Left cardiac atrium (tissue), 4 donors: ENCODE measurements at regions not wholly inside any gene's neighbourhood (a gene's known extent, or its start where the extent isn't known, plus 50 kb on each side); places are given as distances from the start of the nearest gene placed in this dataset.
"Not testable (repeated sequence)": the region's sequence is repeated elsewhere in the genome, so short reads cannot be mapped to it uniquely, and the experiment has no call there.

Experiments
- ATAC-seq, 2 donors: fragments of 200-7000 bp; cut with Tn5 transposase; one replicate each; pipeline ENCODE4 v1.9.1; 2020; ENCODE audit warnings: mild to moderate bottlenecking in 2 of 2, moderate library complexity in 2 of 2
- DNase-seq: peaks from one replicate; pipeline ENCODE4 v3.0.0-alpha.2; 2020
- intact Hi-C, 2 donors: fragments of 100-400 bp; cut with DNase I; formaldehyde crosslinking; loops; one replicate each; pipeline versions ENCODE4 v1.14.1 to v1.15.1; 2022 to 2023
- donor health status: DM: no; HTN: yes; CAD: no.
- donor health status: DM: no; HTN: yes; CAD: no; lungs with severe emphysema.
- donor health status: DM: yes; HTN: yes; CAD: no.
- donor health status: Dilated cardiomyopathy.

GRCh38 chr1:208450958-208451357 lies 206.8 kb upstream of the PLXNA2 start:
- ATAC-seq (no peak), DNase-seq (no peak)
- intact Hi-C loops, result no loop called here

GRCh38 chr1:208455821-208456220 lies 211.6 kb upstream of the PLXNA2 start:
- intact Hi-C loops, result no loop called here
- DNase-seq (no peak), ATAC-seq (no peak)

- no peak for ATAC-seq
- intact Hi-C loops, result no loop called here
- DNase-seq, result no peak
Observed at GRCh38 chr1:208456487-208456886, 212.3 kb upstream of the PLXNA2 start.

GRCh38 chr1:208460823-208461222 lies 216.6 kb upstream of the PLXNA2 start:
- no peak for ATAC-seq
- no peak for DNase-seq
- intact Hi-C loops, result no loop called here

- no peak for ATAC-seq
- DNase-seq, result no peak
- intact Hi-C loops, result no loop called here
Observed at GRCh38 chr1:208461680-208462079, 217.5 kb upstream of the PLXNA2 start.

GRCh38 chr1:208462761-208463160 lies 218.6 kb upstream of the PLXNA2 start:
- intact Hi-C loops, result no loop called here
- no peak for DNase-seq
- ATAC-seq, result no peak

GRCh38 chr1:208465266-208465665 lies 221.1 kb upstream of the PLXNA2 start:
- no peak for ATAC-seq
- intact Hi-C loops, result no loop called here
- no peak for DNase-seq

- no peak for ATAC-seq
- no peak for DNase-seq
- intact Hi-C loops, result no loop called here
Observed at GRCh38 chr1:208465786-208466590, 221.8 kb upstream of the PLXNA2 start.

- no peak for ATAC-seq
- intact Hi-C loops, result no loop called here
- DNase-seq, result no peak
Observed at GRCh38 chr1:208467151-208467780, 223.1 kb upstream of the PLXNA2 start.

- intact Hi-C loops, result no loop called here
- DNase-seq (peak; percentile 28), ATAC-seq (peak; percentile 11 to 65)
Observed at GRCh38 chr1:208475449-208475848, 231.3 kb upstream of the PLXNA2 start.

GRCh38 chr1:208475951-208476845 lies 232.0 kb upstream of the PLXNA2 start:
- intact Hi-C loops, result no loop called here
- ATAC-seq (peak; percentile 78 to 79), DNase-seq (peak; percentile 45)

- peak in 1 of 2 donors; percentile 12 for ATAC-seq
Observed at GRCh38 chr1:208476846-208477170, 232.6 kb upstream of the PLXNA2 start.

GRCh38 chr1:208479435-208479834 lies 235.3 kb upstream of the PLXNA2 start:
- intact Hi-C loops, result no loop called here
- DNase-seq (no peak), ATAC-seq (no peak)

More at GRCh38 chr1:208476846-208477170, 232.6 kb upstream of the PLXNA2 start:
- no peak for DNase-seq
- intact Hi-C loops, result no loop called here

GRCh38 chr1:208485512-208485911 lies 241.3 kb upstream of the PLXNA2 start:
- intact Hi-C loops, result no loop called here

GRCh38 chr1:208486677-208487076 lies 242.5 kb upstream of the PLXNA2 start:
- no peak for ATAC-seq
- intact Hi-C loops, result no loop called here
- no peak for DNase-seq

More at GRCh38 chr1:208485512-208485911, 241.3 kb upstream of the PLXNA2 start:
- no peak for ATAC-seq
- no peak for DNase-seq

GRCh38 chr1:208488432-208488831 lies 244.2 kb upstream of the PLXNA2 start:
- intact Hi-C loops, DNase-seq, ATAC-seq: not testable (repeated sequence)

- DNase-seq (no peak), ATAC-seq (no peak)
- intact Hi-C loops, result no loop called here
Observed at GRCh38 chr1:208496467-208497371, 252.5 kb upstream of the PLXNA2 start.

- ATAC-seq, result no peak
- intact Hi-C loops, result no loop called here
- DNase-seq, result no peak
Observed at GRCh38 chr1:208497866-208498541, 253.8 kb upstream of the PLXNA2 start.
